Ishikawa (cell line): ENCODE measurements at regions not wholly inside any gene's neighbourhood (a gene's known extent, or its start where the extent isn't known, plus 50 kb on each side); places are given as distances from the start of the nearest gene placed in this dataset.

Experiments used
- EGR1 ChIP-seq: IDR thresholded peaks from 2 replicates; pipeline ENCODE4 v1.6.1; 2012
- TAF1 ChIP-seq: IDR thresholded peaks from 2 replicates; pipeline ENCODE4 v1.6.1; 2012; ENCODE audit warnings: low read depth, mild to moderate bottlenecking

DNA sequence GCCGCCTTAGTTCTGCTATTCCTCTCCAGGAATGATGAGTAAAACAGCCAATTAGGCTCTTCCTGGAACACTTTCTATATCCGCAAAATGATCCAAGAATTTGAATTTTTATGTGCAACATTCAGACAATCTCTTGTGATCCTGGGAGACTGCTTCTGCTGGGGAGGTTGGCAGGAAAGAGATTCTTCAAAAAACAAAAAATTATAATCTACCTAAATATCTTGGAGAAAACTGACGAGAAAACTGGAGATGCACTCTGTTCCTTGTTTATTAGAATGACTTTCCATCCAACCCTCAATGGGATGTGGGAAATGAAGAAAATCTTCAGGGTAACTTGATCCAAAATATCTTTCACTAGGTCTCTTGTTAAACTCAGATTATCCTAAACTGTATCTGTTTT is 346.3 kb upstream of the UBE2E2 start:
- no peak for TF ChIP-seq TAF1
- TF ChIP-seq EGR1: no peak
